Keratinocyte (primary cell): ENCODE measurements at regions not wholly inside any gene's neighbourhood (a gene's known extent, or its start where the extent isn't known, plus 50 kb on each side); places are given as distances from the start of the nearest gene placed in this dataset.

ENCODE experiments used
- CTCF ChIP-seq, 3 experiments: IDR thresholded peaks in 1 of 3; conservative IDR thresholded peaks in 1 of 3; optimal IDR thresholded peaks in 1 of 3; 2 replicates in 2 of 3; 3 replicates in 1 of 3; pipeline versions ENCODE3 to v1.5.1; 2011; ENCODE audit warnings: low read length in 3 of 3, mild to moderate bottlenecking in 3 of 3, moderate library complexity in 2 of 3, control low read depth in 1 of 3, inconsistent platforms in 1 of 3; ENCODE audit not compliant: insufficient read depth in 2 of 3; ENCODE audit errors: extremely low read depth in 1 of 3
- EZH2 ChIP-seq: IDR thresholded peaks from one replicate; pipeline ENCODE4 v1.6.1; 2012; ENCODE audit warnings: inconsistent platforms, mild to moderate bottlenecking, low read length, moderate library complexity

GRCh38 chr1:177343445-177343844, 172.7 kb downstream of the BRINP2 start:
- TF ChIP-seq CTCF (optimal IDR thresholded peaks at IDR 0.05 in 1 of 3, IDR thresholded peaks at IDR 0.05 in 1 of 3, conservative IDR thresholded peaks at IDR 0.05 in 1 of 3; ENCODE audit: extremely low read depth in 1 of 3, insufficient read depth in 2 of 3, low read length in 3 of 3), result no peak
- TF ChIP-seq EZH2, result no peak
